Cardiac muscle cell (in vitro differentiated cells and primary cell): ENCODE measurements at regions not wholly inside any gene's neighbourhood (a gene's known extent, or its start where the extent isn't known, plus 50 kb on each side); places are given as distances from the start of the nearest gene placed in this dataset.

ENCODE experiments used
- DNase-seq, 2 donors: peaks; one replicate each; pipeline versions ENCODE4 v3.0.0 to v3.0.0-alpha.2; 2010 to 2017; ENCODE audit warnings: low read depth in 1 of 2, low spot score in 1 of 2
- H3K27ac ChIP-seq: fragments of 200-600 bp; sonication (generic); 2 replicates; pipeline ENCODE4 v1.5.1; 2016
- H3K27me3 ChIP-seq: fragments of 200-600 bp; sonication (generic); 2 replicates; pipeline ENCODE4 v1.6.0; 2016; ENCODE audit warnings: control low read depth
- H3K36me3 ChIP-seq: fragments of 200-600 bp; sonication (generic); 2 replicates; pipeline ENCODE4 v1.5.1; 2016; ENCODE audit warnings: control low read depth
- H3K4me1 ChIP-seq: fragments of 200-600 bp; sonication (generic); 2 replicates; pipeline ENCODE4 v1.8.1; 2017; ENCODE audit warnings: low read depth, mild to moderate bottlenecking, mixed run types
- H3K4me3 ChIP-seq: fragments of 200-600 bp; sonication (generic); 2 replicates; pipeline ENCODE4 v1.5.1; 2016; ENCODE audit warnings: mild to moderate bottlenecking
- H3K9me3 ChIP-seq: fragments of 200-600 bp; sonication (generic); 2 replicates; pipeline ENCODE4 v1.5.1; 2017; ENCODE audit warnings: low read depth, mild to moderate bottlenecking, control low read depth
- TF ChIP-seq, protein P1 (sequence below): IDR thresholded peaks from 2 replicates; pipeline ENCODE4 v1.5.1; 2012; ENCODE audit warnings: low read depth, mild to moderate bottlenecking, low read length

DNA sequence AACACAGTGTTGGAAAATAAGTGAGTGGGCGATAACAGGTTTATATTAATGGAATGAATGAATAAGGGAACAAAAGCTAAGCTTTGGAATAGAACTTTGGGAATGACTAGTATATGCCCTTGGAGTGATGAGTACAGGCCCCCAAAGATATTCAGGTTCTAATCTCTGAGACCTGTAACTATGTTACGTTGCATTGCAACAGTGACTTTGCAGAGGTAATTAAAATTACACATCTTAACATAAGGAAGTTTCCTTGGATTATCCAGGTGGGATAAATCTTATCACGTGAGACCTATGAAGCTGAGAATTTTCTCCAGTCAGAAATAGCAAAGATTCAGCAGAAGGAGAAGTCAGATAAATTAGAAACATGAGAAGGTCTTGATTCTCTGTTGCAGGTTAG, 661.5 kb upstream of the LINC00305 start:
- TF ChIP-seq, protein P1, sequence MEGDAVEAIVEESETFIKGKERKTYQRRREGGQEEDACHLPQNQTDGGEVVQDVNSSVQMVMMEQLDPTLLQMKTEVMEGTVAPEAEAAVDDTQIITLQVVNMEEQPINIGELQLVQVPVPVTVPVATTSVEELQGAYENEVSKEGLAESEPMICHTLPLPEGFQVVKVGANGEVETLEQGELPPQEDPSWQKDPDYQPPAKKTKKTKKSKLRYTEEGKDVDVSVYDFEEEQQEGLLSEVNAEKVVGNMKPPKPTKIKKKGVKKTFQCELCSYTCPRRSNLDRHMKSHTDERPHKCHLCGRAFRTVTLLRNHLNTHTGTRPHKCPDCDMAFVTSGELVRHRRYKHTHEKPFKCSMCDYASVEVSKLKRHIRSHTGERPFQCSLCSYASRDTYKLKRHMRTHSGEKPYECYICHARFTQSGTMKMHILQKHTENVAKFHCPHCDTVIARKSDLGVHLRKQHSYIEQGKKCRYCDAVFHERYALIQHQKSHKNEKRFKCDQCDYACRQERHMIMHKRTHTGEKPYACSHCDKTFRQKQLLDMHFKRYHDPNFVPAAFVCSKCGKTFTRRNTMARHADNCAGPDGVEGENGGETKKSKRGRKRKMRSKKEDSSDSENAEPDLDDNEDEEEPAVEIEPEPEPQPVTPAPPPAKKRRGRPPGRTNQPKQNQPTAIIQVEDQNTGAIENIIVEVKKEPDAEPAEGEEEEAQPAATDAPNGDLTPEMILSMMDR = no peak
- no peak overlapping the region for H3K4me3 ChIP-seq
- H3K27ac ChIP-seq = no peak overlapping the region
- H3K36me3 ChIP-seq = no peaks in the 10 kb centered on the region
- H3K9me3 ChIP-seq = no peaks in the 10 kb centered on the region
- H3K27me3 ChIP-seq = no peaks in the 10 kb centered on the region
- DNase-seq = no peak
- H3K4me1 ChIP-seq = no peaks in the 10 kb centered on the region

DNA sequence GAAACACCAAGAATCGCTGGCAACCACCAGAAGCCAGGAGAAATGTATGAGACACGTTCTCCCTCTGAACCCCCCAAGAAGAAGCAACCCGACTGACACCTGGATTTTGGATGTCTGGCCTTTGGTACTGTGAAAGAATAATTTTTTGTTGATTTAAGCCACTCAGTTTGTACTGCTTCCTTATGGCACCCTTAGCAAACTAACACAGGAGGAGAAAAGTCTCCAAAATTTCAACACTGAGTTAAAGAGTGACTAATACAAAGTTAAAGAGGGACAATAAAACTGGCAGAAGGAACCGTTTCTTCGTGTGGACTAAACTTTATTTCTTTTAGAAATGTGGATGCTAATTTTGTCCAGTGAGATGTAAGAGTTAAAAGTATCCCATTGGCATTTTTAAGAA, 660.9 kb upstream of the LINC00305 start:
- H3K27me3 ChIP-seq = no peaks in the 10 kb centered on the region
- no peak for DNase-seq
- H3K36me3 ChIP-seq = no peaks in the 10 kb centered on the region
- H3K4me1 ChIP-seq = no peaks in the 10 kb centered on the region
- no peak overlapping the region for H3K27ac ChIP-seq
- H3K4me3 ChIP-seq = no peak overlapping the region
- TF ChIP-seq, protein P1 = no peak
- no peaks in the 10 kb centered on the region for H3K9me3 ChIP-seq

DNA sequence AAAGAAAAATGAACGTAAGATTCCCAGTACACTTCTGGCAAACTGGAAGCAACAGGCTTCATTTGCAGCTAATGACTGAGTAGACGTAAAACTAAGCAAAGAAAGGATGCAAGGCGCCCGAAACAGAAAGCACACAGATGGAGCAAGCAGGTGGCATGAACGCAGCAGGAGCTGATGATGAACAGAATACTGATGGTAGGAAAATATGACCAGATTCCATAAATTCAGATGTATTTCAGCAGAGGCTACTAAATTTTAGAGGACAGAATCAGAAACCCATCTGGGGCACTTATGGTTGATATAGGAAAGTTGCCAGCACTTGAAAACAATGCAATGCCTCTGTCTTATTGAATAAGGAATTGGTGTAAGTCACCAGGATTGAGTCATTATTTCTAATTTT, 658.7 kb upstream of the LINC00305 start:
- Histone ChIP-seq H3K4me1 (no peaks in the 10 kb centered on the region), H3K9me3 (no peaks in the 10 kb centered on the region), H3K4me3 (no peak overlapping the region), H3K27me3 (no peaks in the 10 kb centered on the region), H3K27ac (no peak overlapping the region), H3K36me3 (no peaks in the 10 kb centered on the region)
- no peak for DNase-seq
- TF ChIP-seq, protein P1 = no peak

DNA sequence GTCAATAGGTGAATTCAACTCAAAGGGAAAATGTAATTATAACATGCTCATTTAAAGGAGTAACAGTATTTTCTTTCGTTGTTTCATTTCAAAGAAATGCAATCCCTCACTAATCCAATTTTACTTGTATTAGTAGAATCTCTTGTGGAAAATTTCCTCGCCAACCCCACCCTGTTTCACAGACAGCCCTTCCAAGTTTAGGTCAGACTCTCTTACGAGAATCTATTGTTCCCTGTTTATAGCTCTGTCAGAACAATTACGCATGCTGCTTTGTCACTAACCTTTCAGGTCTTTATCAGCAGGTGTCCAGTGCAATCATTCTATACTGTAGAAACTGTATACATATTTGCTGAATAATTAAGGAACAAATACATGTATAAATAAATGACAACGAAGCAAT, 657.8 kb upstream of the LINC00305 start:
- no peaks in the 10 kb centered on the region for H3K9me3 ChIP-seq
- H3K36me3 ChIP-seq = no peaks in the 10 kb centered on the region
- no peaks in the 10 kb centered on the region for H3K4me1 ChIP-seq
- no peak overlapping the region for H3K4me3 ChIP-seq
- no peak overlapping the region for H3K27ac ChIP-seq
- no peaks in the 10 kb centered on the region for H3K27me3 ChIP-seq
- TF ChIP-seq, protein P1 = no peak
- no peak for DNase-seq

DNA sequence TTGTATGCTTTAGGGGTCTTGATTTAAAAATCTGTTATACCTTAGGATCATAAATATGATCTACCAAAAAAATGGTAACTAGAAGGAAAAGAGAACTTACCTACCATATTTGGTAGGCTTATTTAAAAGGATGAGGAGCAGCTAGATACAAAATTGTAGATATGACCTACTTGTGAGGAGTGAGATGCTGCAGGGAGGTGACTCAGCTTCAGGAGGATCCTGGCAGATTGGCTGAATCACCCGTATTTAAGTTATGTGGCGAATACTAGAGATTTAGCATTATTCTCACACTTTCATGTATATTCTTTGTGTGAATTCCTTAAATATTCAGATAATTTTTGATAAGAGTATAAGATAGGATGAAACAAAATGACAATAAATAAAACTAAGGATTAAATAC, 657.3 kb upstream of the LINC00305 start:
- H3K36me3 ChIP-seq = no peaks in the 10 kb centered on the region
- TF ChIP-seq, protein P1 = no peak
- no peaks in the 10 kb centered on the region for H3K4me1 ChIP-seq
- no peaks in the 10 kb centered on the region for H3K27me3 ChIP-seq
- H3K9me3 ChIP-seq = no peaks in the 10 kb centered on the region
- DNase-seq = no peak
- H3K4me3 ChIP-seq = no peak overlapping the region
- H3K27ac ChIP-seq = no peak overlapping the region

DNA sequence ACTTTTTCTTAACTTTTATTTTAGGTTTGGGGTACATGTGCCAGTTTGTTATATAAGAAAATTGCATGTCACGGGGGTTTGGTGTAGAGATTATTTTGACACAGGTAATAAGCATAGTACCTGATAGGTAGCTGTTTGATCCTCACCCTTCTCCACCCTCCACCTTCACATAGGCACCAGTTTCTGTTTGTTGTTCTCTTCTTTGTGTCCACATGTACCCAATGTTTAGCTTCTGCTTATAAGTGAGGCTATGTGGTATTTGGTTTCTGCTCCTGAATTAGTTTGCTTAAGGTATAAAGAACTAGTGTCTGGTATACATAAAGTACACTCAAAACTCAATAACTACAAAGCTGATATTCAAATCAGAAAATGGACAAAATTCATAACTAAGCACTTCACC, 654.6 kb upstream of the LINC00305 start:
- Histone ChIP-seq H3K4me3 (no peak overlapping the region), H3K27ac (no peak overlapping the region), H3K4me1 (no peaks in the 10 kb centered on the region), H3K36me3 (no peaks in the 10 kb centered on the region), H3K27me3 (no peaks in the 10 kb centered on the region), H3K9me3 (no peaks in the 10 kb centered on the region)
- DNase-seq = no peak
- TF ChIP-seq, protein P1 = no peak
